ENCODE measurements at regions not wholly inside any gene's neighbourhood (a gene's known extent, or its start where the extent isn't known, plus 50 kb on each side); places are given as distances from the start of the nearest gene placed in this dataset.

- TF ChIP-seq POLR2A (IDR thresholded peaks at IDR 0.05) = no peak
- no peak for TF ChIP-seq CTCF (IDR thresholded peaks at IDR 0.05)
Measured at GRCh38 chr3:187831125-187832051, 86.1 kb upstream of the BCL6 start.

All from lower leg skin (tissue), 3 donors.